ENCODE measurements at regions not wholly inside any gene's neighbourhood (a gene's known extent, or its start where the extent isn't known, plus 50 kb on each side); places are given as distances from the start of the nearest gene placed in this dataset.
A peak's percentile ranks its signal among the peaks of the same experiment; 100 is the strongest.
"Not testable (repeated sequence)": the region's sequence is repeated elsewhere in the genome, so short reads cannot be mapped to it uniquely, and the experiment has no call there.

DNA sequence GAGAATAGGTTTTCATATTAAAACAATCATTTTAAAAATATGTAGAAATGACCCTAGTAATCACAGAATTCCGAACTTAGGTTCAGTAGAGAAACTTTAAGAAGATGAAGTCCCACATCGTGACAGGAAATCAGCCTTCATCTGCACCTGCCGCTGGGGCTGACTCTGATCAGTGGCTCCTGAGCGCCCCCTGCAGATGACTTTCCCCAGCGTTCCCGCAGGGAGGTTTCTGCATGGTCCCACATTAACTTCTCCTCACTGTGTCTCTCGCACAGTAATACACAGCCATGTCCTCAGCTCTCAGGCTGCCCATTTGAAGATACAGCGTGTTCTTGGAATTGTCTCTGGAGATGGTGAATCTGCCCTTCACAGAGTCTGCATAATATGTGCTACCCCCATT is 1131.1 kb downstream of the TMEM121 start:
- no peak for DNase-seq (ENCODE audit: low read depth in 2 of 2)

DNA sequence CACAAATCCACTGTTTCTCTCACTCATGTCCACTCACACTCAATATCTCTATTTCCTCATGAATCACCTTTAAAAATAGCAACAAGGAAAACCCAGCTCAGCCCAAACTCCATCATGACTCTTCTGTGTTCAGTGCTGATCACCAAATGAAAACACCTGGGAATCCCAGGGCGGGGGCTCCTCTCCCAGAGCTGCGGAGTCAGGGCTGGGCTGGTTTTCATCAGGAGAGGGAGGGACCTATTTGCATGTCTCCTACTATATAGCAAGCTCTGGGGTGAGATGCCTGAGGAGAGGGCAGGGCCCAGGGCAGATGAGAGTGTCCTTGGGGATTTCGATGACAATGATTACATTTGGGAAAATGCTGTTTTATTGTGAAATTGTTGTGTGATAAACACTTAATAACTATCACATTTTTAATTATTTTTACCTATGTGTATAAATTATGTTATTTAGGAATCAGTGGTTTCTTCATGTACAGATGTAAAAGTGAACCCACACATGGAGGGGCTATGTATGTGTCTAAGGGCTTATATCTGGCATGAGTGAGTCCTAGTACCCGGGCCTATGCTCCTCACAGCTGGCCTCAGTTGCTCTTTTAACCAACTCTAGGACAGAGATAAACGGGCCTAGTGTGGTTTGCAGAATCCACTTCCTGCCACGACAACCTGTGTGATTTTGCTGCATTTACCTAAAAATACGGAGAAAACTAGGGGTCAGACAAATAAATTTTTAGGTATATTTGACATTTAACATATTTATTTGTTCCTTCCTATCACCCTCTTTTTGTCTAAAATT is 1131.9 kb downstream of the TMEM121 start:
- not testable (repeated sequence) for DNase-seq (ENCODE audit: low read depth in 2 of 2)

DNA sequence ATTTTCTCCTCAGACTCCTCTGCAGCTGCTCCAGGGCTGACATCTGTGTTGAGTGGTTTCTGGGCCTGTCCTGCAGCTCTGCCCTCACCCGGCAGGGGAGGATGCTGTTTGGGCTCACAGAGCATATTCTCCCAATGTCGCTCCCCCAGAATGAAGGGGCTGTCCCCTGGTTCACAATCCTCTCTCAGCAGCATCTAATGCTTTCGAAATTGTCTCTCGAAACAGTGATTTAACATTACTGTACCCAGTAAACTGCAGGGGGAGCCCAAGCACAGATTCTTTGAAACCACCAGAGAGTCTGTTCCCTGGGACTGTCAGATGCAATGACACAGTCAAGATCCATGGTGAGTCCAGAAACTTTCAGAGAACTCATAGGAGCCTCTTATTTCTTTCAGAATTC is 1135.2 kb downstream of the TMEM121 start:
- DNase-seq (ENCODE audit: low read depth in 2 of 2), result peak in 1 of 2 donors; percentile 13

DNA sequence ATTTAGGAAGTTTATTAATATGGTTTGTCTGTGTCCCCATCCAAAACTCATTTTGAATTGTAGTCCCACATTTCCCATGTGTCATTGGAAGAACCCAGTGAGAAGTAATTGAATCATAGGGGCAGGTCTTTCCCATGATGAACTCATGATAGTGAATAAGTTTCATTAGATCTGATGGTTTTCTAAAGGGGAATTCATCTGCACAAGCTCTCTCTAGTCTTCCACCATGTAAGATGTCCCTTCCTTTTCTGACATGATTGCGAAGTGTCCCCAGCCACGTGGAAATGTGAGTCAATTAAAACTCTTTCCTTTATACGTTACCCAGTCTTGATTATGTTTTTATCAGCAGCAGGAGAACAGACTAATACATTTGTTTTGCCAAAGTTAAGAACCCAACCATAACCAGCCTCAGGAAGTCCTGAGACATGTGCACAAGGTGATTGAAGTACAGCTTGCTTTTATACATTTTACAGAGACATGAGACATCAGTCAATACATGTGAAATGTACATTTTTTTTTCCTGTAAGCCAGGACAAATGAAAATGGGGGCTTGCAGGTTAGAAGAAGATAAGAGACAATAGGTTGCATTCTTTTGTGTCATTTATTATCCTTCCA is 1136.7 kb downstream of the TMEM121 start:
- no peak for DNase-seq (ENCODE audit: low read depth in 2 of 2)

DNA sequence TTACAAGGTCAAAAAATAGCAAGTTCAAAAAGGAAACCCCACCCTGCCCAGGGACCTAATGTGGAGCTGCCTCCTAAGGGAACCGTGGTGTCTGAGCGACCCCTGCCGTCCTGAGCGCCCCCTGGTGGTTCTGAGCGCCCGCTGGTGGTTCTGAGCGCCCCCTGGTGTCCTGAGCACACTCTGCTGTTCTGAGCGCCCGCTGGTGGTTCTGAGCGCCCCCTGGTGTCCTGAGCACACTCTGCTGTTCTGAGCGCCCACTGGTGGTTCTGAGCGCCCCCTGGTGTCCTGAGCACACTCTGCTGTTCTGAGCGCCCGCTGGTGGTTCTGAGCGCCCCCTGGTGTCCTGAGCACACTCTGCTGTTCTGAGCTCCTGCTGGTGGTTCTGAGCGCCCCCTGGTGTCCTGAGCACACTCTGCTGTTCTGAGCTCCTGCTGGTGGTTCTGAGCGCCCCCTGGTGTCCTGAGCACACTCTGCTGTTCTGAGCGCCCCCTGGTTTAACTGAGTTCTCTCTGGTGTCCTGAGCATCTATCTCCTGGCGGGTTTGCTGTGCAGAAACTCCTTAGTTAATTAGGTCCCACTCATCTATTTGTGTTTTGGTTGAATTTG is 1137.5 kb downstream of the TMEM121 start:
- DNase-seq (ENCODE audit: low read depth in 2 of 2), result peak; percentile 54 to 72

DNA sequence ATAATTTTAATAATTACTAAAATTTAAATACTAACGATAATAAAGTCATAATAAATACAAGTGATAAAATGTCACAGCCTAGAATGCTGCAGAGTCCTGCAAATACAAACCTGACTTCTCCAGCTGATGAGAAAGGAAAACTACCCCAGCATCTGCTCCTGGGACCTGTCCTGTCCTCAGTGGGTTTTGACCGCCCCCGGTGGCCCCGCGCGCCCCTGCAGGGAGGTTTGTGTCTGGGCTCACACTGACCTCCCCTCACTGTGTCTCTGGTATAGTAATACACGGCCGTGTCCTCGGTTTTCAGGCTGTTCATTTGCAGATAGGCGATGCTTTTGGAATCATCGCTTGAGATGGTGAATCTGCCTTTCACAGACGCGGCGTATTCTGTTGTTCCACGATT is 1139.4 kb downstream of the TMEM121 start:
- peak; percentile 14 to 31 for DNase-seq (ENCODE audit: low read depth in 2 of 2)

DNA sequence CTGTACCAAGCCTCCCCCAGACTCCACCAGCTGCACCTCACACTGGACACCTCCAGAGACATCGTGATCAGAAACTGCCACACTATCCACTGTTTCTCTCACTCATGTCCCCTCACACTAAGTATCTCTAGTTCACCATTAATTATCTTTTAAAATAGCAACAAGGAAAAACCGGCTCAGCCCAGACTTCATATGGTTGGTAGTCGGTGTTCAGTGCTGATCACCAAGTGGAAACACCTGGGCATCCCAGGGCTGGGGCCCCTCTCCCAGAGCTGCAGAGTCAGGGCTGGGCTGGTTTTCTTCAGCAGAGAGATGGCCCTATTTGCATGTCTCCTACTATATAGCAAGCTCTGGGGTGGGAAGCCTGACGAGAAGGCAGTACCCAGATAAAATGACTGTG is 1140.0 kb downstream of the TMEM121 start:
- no peak for DNase-seq (ENCODE audit: low read depth in 2 of 2)

DNA sequence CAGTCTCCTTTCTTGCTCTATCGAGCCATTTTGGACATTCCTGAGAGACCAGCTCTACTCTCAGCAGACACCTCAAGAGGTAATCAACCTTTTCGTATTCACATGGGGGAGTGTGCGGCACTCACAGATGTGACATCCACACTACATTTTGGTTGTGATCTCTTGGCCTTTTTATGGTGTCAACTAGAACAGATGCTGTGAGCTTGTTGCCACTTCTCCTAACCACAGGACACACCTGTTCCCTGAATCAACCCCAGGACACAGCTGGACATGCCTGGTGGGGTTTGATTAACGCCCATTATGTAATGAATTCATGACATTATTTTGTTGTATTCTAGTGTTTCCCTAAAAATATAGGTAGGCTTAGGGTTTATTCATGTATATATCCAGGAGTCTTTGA is 1143.6 kb downstream of the TMEM121 start:
- no peak for DNase-seq (ENCODE audit: low read depth in 2 of 2)

DNA sequence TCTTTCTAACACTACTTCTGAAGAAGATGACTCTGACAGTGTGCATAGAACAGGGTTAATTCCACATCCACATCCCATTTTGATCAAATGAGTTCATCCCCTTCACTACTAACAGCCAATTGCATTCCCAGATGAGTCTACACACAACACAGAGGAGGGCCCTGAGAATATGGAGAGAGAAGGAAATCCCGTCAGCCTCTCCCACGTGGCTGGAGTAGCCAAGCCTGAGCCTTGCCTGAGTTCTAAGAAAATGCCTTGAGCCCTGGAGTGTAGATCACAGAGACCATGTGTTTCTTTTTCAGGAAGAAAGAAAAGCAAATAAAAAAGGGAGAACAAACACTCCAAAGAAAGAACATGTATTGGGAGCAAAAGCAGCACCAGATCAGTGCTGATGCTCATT is 1147.7 kb downstream of the TMEM121 start:
- DNase-seq (ENCODE audit: low read depth in 2 of 2), result not testable (repeated sequence)

DNA sequence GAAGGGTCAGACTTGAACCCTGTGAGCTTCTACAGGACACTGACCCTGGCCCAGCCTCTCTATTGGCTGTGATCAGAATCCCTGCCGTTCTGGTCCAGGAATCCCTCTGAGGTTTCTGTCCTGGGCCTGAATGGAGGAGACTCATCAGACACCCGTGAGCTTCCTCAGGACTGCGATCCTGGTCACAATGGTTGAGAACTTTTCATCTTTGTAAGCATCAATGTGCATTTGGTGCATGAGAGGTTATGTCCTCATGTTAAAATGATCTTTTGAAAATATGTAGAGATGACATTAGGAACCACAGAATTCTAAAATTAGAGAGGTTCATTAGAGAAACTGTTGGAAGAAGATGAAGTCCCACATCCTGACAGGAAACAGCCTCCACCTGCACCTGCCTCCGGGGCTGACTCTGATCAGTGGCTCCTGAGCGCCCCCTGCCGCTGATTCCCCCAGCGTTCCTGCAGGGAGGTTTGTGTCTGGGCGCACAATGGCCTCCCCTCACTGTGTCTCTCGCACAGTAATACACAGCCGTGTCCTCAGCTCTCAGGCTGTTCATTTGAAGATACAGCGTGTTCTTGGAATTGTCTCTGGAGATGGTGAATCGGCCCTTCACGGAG is 1148.2 kb downstream of the TMEM121 start:
- DNase-seq (ENCODE audit: low read depth in 2 of 2), result peak in 1 of 2 donors; percentile 54

DNA sequence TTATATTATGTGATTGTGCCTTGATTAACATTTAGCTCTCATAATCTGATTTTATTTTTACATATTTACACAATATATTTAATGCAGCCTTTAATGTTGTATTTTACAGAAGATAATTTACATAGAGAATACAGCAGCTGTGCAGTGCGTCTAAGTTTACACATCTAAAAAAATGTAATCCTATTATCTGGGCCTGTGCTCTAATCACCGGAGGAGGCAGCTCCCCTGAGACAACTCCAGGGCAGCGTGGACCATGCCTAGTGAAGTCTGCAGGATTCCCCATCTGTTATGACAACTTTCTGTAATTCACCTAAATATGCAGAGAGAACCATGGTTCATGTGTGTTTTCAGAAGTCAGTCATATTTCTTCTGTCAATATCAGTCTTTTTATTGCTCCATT is 1149.3 kb downstream of the TMEM121 start:
- not testable (repeated sequence) for DNase-seq (ENCODE audit: low read depth in 2 of 2)

DNA sequence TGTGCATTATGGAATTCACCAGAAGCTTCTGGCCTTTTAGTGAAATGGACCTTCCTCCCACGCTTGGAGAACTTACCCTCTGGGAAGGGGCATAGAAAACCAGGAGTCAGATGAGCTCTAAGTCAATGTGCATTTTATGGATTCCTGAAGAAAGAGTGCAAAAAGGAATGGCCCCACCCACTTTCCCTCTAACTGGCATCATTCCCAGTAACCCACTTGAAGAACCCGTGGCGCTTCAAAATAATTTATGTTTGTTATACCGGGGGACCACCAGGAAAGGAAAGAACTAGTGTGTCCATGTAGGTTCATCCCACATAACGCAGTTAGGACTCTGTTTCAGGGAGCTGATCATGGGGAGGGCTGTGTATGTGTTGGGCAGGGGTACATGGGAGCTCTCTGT is 1153.4 kb downstream of the TMEM121 start:
- DNase-seq (ENCODE audit: low read depth in 2 of 2), result no peak

DNA sequence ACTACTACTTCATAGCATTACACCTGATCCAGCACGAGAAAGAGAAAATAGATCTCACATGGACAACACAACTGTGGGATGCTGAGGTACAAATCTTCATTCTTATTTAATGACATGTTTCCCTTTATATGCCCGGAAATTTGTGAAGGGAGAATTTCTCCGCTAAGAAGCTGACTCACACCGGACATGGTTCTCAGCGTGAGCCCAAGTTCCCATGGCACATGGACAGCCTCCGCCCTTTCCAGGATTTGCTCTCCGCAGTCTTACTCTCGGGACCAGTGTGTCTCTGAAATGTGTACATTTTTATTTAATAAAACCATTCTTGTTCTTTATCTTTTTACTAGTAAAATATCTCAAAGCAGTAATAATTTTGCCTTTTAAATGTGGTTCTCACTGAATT is 1154.8 kb downstream of the TMEM121 start:
- DNase-seq (ENCODE audit: low read depth in 2 of 2), result no peak

DNA sequence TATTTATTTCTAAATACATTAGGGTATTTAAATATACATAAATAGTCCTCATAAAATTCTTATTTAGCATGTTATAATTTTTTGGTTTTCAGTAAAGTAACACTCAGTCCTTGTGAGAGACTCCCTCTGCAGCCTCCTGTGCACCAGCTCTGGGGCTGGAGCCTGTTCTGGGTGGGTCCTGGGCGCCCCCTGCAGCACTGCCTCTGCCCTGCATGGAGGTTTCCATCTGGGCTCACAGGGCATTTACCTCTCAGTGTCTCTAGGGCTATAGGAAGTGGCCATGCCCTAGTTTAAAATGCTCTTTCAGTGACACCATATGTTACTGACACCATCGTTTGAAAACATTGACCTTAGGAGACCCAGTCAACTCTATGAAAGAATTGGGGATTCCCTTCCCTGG is 1155.2 kb downstream of the TMEM121 start:
- no peak for DNase-seq (ENCODE audit: low read depth in 2 of 2)

DNA sequence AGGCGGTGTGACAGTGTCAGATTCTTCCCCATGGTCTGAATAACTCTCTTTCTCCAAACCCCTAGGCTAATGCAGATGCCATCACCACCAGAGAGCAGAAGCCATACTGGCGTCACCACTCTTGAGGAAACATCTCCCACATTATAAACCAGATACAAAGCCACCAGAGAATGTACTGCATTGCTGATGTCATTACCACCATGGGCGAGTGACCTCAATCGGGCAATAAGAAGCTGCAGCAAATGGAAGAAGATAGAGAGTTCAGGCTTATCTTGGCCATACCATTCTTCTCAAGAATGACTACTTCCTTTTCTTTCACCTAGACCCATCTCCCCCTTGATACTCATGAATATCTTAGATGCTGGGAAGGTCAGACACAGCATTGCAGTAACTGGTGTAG is 1157.2 kb downstream of the TMEM121 start:
- no peak for DNase-seq (ENCODE audit: low read depth in 2 of 2)

DNA sequence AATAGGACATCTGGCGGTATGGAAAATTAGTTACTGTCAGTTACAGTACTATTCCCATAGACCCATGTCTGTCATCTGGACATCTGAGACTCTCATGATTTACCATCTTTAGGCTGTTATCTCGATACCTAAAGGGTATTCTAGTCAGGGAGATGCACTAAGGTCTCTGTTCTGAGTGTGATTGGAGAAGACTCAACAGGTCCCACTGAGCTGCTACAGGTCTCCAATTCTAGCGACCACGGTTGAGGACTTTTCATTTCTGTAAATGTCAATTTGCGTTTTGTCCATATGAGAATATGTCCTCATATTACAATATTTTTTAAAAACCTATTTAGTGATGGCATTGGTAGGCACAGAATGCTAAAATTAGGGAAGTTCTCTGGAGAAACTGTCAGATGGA is 1160.2 kb downstream of the TMEM121 start:
- DNase-seq (ENCODE audit: low read depth in 2 of 2), result no peak

DNA sequence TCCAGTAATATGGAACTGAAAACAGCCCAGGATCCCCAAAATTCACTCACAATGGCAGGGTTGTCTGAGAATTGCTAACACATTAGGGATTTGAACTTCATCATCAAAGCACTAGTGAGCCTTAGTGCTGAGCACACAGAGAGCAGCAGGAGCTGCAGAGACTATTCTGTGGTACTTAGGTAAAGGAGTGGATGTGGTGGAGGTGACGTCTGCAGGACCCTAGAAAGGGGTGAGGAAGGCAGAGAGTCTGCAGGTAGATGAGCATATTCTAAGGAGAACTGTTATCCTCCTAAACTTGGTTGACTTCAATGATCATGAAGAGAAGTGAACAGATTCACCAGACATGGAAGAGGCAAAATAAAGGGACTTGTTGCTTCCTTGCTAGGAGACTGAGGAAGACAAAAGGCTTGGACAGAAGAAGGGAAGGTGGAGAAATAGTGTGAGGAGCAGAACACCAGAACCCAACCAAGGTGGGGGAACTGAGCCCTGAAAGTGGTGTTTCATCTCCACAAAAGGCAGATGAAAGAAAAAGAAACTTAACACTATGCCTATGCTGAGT is 1164.0 kb downstream of the TMEM121 start:
- DNase-seq (ENCODE audit: low read depth in 2 of 2), result no peak

DNA sequence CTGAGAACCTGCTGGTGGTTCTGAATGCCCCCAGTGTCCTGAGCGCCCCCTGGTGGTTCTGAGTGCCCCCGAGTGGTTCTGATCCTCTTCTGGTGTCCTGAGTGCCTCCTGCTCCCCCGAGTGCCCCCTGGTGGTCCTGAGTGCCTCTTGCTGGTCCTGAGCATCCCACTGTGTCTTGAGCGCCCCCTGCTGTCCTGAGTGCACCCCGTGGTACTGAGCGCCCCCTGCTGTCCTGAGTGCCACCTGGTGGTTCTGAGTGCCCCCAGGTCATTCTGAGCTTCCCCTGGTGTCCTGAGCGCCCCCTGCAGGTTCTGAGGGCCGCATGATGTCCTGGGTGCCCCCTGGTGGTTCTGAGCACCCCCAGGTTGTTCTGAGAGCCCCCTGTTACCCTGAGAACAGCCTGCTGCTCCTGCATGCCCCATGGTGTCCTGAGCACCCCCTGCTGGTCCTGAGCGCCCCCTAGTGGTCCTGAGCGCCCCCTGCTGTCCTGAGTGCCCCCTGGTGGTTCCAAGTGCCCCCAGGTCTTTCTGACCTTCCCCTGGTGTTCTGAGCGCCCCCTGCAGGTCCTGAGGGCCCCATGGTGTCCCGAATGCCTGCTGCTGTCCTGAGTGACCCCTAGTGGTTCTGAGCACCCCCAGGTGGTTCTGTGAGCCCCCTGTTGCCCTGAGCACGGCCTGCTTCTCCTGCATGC is 1165.4 kb downstream of the TMEM121 start:
- DNase-seq (ENCODE audit: low read depth in 2 of 2), result peak; percentile 72 to 82

DNA sequence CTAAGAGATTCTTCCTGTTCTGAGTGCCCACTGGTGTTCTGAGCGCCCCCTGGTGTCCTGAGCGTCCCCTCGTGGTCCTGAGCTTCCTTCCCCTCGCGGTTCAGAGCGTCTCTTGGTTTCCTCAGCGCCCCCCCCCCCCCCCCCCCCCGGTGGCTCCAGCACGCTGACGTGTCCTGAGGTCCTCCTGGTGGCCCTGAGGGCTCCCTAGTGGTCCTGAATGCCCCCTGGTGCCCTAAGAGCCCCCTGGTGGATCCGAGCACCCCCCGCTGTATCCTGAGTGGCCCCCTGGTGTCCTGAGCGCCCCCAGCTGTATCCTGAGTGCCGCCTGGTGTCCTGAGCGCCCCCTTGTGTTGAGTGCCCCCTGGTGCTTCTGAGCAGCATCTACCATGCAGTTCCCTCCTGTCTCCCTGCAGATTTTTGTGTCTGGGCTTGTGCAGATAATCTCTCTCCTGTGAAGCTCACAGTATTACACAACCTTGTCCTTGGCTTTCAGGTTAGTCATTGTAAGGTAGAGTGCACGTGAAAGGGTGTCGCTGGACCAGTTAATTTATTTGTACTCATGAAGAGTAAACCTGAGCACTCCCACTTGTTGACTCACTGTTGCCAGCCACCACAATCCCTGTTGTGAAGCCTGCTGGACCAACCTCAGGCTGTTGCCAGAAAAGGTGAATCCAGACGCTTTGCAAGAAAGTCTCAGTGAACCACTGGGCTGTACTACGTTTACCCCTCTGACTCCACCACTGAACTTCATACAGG is 1168.4 kb downstream of the TMEM121 start:
- peak; percentile 44 to 56 for DNase-seq (ENCODE audit: low read depth in 2 of 2)

DNA sequence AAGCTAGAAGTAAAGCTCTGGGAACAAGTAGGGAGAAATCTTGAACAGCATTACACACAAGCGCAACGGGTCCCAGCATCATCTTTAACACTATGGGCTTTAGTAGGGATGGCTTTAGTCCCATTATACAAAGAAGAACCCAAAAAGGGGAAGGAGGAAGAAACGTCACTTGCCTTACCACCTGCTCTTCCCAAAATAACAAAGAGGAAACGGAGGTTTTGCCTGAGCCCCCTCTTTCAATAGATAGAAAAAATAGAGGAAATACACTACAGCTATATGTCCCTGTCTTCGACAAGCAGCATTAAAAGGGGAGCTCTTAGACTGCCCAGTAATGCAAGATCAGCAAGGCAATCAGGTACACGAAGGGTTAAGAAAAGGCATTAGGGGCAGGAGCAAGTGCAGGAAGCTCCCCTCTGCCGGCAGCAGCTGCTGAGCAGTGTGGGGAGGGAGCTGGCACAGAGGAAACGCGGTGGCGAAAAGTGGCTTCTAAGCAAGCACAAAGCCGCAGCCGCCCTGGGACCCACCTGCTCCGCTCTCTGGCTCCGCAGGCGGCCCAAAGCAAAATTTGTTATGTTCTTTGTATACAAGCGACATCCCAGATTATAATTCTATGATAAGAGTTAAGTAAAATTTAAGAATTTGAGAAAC is 1172.4 kb downstream of the TMEM121 start:
- DNase-seq (ENCODE audit: low read depth in 2 of 2), result not testable (repeated sequence)
